ENCODE measurements at regions not wholly inside any gene's neighbourhood (a gene's known extent, or its start where the extent isn't known, plus 50 kb on each side); places are given as distances from the start of the nearest gene placed in this dataset.

GRCh38 chr15:95260856-95261255 is 1029.5 kb downstream of the MCTP2 start:
- no peak overlapping the region for H3K4me2 ChIP-seq (ENCODE audit: extremely low read depth, insufficient read depth, low read length)
- no peak overlapping the region for H3K4me3 ChIP-seq (replicated peaks in 1 of 4; ENCODE audit: control extremely low read depth in 1 of 4, insufficient read depth in 1 of 4, low read depth in 3 of 4, low read length in 4 of 4)
- no peaks in the 10 kb centered on the region for H3K36me3 ChIP-seq (ENCODE audit: control insufficient read depth, insufficient read depth, low read length)
- no peak overlapping the region for H2AFZ ChIP-seq (ENCODE audit: low read length)
- H3K79me2 ChIP-seq (ENCODE audit: control insufficient read depth, insufficient read depth, low read length): no peaks in the 10 kb centered on the region
- no peak overlapping the region for H3K9ac ChIP-seq (ENCODE audit: insufficient read depth, low read length)
- H3K27ac ChIP-seq (ENCODE audit: insufficient read depth, low read length): no peak overlapping the region
- peaks cover 18% of the 10 kb centered on the region for H3K4me1 ChIP-seq (ENCODE audit: control insufficient read depth, extremely low read depth, insufficient read depth, low read length)
- no peaks in the 10 kb centered on the region for H3K9me3 ChIP-seq (ENCODE audit: control insufficient read depth, insufficient read depth, low read depth, low read length)
- no peaks in the 10 kb centered on the region for H3K27me3 ChIP-seq (ENCODE audit: control insufficient read depth, insufficient read depth, low read length)
- no peak for DNase-seq (ENCODE audit: low read depth in 2 of 2)
- TF ChIP-seq CTCF (conservative IDR thresholded peaks at IDR 0.05 in 1 of 2, IDR thresholded peaks at IDR 0.05 in 1 of 2; ENCODE audit: low read depth in 1 of 2, low read length in 2 of 2): no peak
- no peak for TF ChIP-seq EZH2 (IDR thresholded peaks at IDR 0.05; ENCODE audit: low read length, missing control alignments)
- H4K20me1 ChIP-seq (ENCODE audit: control insufficient read depth, extremely low read depth, insufficient read depth, low read length): no peaks in the 10 kb centered on the region

- Histone ChIP-seq H3K9ac (ENCODE audit: insufficient read depth, low read length) (no peak overlapping the region), H3K4me2 (ENCODE audit: extremely low read depth, insufficient read depth, low read length) (no peak overlapping the region), H3K79me2 (ENCODE audit: control insufficient read depth, insufficient read depth, low read length) (no peaks in the 10 kb centered on the region), H3K27ac (ENCODE audit: insufficient read depth, low read length) (no peak overlapping the region), H3K4me1 (ENCODE audit: control insufficient read depth, extremely low read depth, insufficient read depth, low read length) (peaks cover 18% of the 10 kb centered on the region), H3K27me3 (ENCODE audit: control insufficient read depth, insufficient read depth, low read length) (no peaks in the 10 kb centered on the region), H2AFZ (ENCODE audit: low read length) (no peak overlapping the region), H3K4me3 (replicated peaks in 1 of 4; ENCODE audit: control extremely low read depth in 1 of 4, insufficient read depth in 1 of 4, low read depth in 3 of 4, low read length in 4 of 4) (no peak overlapping the region), H3K36me3 (ENCODE audit: control insufficient read depth, insufficient read depth, low read length) (no peaks in the 10 kb centered on the region), H4K20me1 (ENCODE audit: control insufficient read depth, extremely low read depth, insufficient read depth, low read length) (no peaks in the 10 kb centered on the region), H3K9me3 (ENCODE audit: control insufficient read depth, insufficient read depth, low read depth, low read length) (no peaks in the 10 kb centered on the region)
- TF ChIP-seq CTCF (conservative IDR thresholded peaks at IDR 0.05 in 1 of 2, IDR thresholded peaks at IDR 0.05 in 1 of 2; ENCODE audit: low read depth in 1 of 2, low read length in 2 of 2) (no peak), EZH2 (IDR thresholded peaks at IDR 0.05; ENCODE audit: low read length, missing control alignments) (no peak)
- peak in 1 of 2 donors; percentile 34 for DNase-seq (ENCODE audit: low read depth in 2 of 2)
These were observed 1030.2 kb downstream of the MCTP2 start for GRCh38 chr15:95261546-95261945.

GRCh38 chr15:95261968-95262367 is 1030.6 kb downstream of the MCTP2 start:
- TF ChIP-seq CTCF (conservative IDR thresholded peaks at IDR 0.05 in 1 of 2, IDR thresholded peaks at IDR 0.05 in 1 of 2; ENCODE audit: low read depth in 1 of 2, low read length in 2 of 2): no peak
- TF ChIP-seq EZH2 (IDR thresholded peaks at IDR 0.05; ENCODE audit: low read length, missing control alignments): no peak
- DNase-seq (ENCODE audit: low read depth in 2 of 2): no peak
- H3K4me1 ChIP-seq (ENCODE audit: control insufficient read depth, extremely low read depth, insufficient read depth, low read length): peaks cover 18% of the 10 kb centered on the region
- no peak overlapping the region for H3K9ac ChIP-seq (ENCODE audit: insufficient read depth, low read length)
- no peaks in the 10 kb centered on the region for H3K9me3 ChIP-seq (ENCODE audit: control insufficient read depth, insufficient read depth, low read depth, low read length)
- no peak overlapping the region for H2AFZ ChIP-seq (ENCODE audit: low read length)
- no peaks in the 10 kb centered on the region for H3K36me3 ChIP-seq (ENCODE audit: control insufficient read depth, insufficient read depth, low read length)
- no peak overlapping the region for H3K4me2 ChIP-seq (ENCODE audit: extremely low read depth, insufficient read depth, low read length)
- H3K27me3 ChIP-seq (ENCODE audit: control insufficient read depth, insufficient read depth, low read length): no peaks in the 10 kb centered on the region
- H3K27ac ChIP-seq (ENCODE audit: insufficient read depth, low read length): peak overlapping the region; percentile 55
- H3K79me2 ChIP-seq (ENCODE audit: control insufficient read depth, insufficient read depth, low read length): no peaks in the 10 kb centered on the region
- H3K4me3 ChIP-seq (replicated peaks in 1 of 4; ENCODE audit: control extremely low read depth in 1 of 4, insufficient read depth in 1 of 4, low read depth in 3 of 4, low read length in 4 of 4): no peak overlapping the region
- H4K20me1 ChIP-seq (ENCODE audit: control insufficient read depth, extremely low read depth, insufficient read depth, low read length): no peaks in the 10 kb centered on the region

Data from fibroblast of lung (primary cell).